Epithelial cell of esophagus (primary cell): ENCODE measurements at regions not wholly inside any gene's neighbourhood (a gene's known extent, or its start where the extent isn't known, plus 50 kb on each side); places are given as distances from the start of the nearest gene placed in this dataset.
A peak's percentile ranks its signal among the peaks of the same experiment; 100 is the strongest.

Experiments used
- DNase-seq: peaks from one replicate; pipeline ENCODE4 v3.0.0; 2010; ENCODE audit warnings: low read depth
- H3K4me3 ChIP-seq: 2 replicates; pipeline ENCODE4 v1.5.1; 2011; ENCODE audit warnings: mild to moderate bottlenecking, low read length, control low read depth
- TF ChIP-seq, protein P1 (sequence below): IDR thresholded peaks from 2 replicates; pipeline ENCODE4 v1.5.1; 2011; ENCODE audit warnings: low read depth, mild to moderate bottlenecking, low read length, control low read depth, inconsistent platforms; ENCODE audit not compliant: insufficient read depth; ENCODE audit errors: missing control alignments

DNA sequence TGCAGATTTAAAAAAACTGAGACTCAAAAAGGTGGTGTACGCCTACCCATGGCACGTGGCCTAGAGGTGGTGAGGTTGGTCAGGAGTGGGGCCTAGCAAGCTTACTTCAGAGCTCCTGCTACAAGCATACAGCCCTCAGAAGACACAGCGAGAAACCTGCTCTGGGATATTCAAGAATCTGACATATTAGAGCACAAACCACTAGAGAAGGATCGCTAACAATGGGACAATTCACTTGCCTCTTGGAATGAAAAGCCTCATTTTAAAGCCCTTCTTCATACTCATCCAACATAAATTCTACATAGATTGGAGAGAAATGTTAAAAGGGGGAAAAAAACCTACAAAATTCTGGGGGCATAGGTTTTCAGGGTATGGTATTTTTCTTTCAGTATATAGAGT lies 118.0 kb upstream of the ARHGEF3 start:
- no peak for DNase-seq
- H3K4me3 ChIP-seq, result no peak overlapping the region
- TF ChIP-seq, protein P1, sequence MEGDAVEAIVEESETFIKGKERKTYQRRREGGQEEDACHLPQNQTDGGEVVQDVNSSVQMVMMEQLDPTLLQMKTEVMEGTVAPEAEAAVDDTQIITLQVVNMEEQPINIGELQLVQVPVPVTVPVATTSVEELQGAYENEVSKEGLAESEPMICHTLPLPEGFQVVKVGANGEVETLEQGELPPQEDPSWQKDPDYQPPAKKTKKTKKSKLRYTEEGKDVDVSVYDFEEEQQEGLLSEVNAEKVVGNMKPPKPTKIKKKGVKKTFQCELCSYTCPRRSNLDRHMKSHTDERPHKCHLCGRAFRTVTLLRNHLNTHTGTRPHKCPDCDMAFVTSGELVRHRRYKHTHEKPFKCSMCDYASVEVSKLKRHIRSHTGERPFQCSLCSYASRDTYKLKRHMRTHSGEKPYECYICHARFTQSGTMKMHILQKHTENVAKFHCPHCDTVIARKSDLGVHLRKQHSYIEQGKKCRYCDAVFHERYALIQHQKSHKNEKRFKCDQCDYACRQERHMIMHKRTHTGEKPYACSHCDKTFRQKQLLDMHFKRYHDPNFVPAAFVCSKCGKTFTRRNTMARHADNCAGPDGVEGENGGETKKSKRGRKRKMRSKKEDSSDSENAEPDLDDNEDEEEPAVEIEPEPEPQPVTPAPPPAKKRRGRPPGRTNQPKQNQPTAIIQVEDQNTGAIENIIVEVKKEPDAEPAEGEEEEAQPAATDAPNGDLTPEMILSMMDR, result no peak

DNA sequence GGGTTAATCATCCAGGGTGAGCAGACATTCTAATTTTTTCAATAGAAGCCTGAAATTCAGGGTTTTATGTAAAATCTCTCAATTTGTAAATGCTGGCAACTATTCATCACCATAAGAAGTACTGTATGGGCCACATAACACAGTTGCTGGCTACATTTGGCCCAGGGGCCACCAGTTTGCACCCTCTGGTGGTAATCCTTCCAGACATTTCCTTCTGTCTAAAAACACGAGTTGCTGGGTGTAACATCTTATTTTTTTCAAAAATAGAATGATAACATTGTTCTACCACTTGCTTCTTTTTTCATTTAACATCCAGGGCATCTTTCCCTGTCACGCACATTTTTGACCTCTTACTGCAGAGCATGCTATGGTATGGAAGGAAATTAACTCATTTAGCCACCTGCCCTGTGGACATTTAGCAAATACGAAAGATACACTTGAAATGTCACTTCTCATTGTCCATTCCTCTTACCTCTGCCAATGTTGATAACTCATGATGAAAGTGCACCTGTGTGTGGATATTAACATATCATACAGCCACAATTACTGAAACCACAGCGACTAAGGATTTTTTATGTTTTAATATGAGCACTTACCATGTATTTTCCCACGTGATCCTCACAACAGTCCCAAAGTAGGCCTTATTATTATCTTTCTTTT lies 117.5 kb upstream of the ARHGEF3 start:
- TF ChIP-seq, protein P1, result no peak
- no peak overlapping the region for H3K4me3 ChIP-seq
- DNase-seq, result no peak

DNA sequence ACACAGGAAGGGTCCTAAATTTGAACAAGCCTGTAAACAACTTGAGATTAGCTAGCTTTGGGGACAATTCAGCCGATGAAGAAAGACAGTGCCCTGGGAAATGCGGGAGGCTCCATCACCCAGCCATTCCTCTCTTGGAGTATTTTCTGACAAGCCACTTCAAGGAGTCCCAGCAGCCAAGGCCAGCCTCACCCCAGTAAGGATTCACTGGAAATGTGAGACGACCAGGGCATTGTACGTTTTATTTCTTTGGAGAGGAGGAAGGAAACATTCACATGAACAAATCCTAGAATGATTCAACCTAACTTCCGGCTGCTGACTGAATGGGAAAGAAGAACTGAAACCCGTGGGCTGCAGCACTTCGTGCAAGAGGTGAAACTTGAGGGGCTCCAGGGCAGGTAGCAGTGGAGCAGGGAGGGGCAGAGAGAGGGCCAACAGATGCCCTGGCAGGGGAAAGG lies 116.4 kb upstream of the ARHGEF3 start:
- peak; percentile 3 for DNase-seq
- TF ChIP-seq, protein P1, result no peak
- H3K4me3 ChIP-seq, result no peak overlapping the region

DNA sequence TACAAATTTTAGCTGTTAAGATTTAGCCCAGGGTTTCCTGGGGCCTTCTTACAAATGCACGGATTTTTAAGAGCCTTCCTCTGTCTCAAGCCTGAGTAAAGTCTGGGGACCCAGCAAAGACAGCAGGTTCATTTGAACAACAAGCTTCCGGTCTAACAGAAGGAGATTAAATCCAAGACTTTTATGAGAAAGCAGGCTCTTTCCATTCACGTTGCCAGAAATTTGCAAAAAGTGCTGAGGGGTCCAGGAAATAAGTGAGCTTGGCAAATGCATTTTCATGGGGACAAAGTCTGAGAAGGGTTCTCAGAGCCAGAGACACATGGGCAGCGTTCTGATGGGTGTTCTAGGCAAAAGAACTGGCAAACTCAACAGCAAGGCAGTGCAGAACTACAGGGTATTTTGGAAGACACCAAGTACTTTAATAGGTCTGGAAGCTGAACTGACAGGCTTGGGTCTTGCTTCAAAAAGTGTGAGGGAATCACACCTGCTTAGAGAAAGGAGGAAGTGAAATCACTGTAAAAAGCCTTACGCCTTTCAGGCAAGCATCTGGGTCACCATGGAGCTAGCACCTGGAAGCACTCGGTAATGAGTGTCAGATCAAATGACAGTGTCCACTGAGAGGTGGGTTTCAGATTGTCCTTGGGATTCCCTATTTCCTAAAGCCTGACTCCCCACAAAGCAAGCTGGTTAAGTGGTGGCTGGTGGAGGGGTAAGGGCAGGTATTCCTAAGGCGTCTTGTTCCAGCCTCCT lies 115.8 kb upstream of the ARHGEF3 start:
- H3K4me3 ChIP-seq, result no peak overlapping the region
- DNase-seq, result no peak
- TF ChIP-seq, protein P1, result no peak

DNA sequence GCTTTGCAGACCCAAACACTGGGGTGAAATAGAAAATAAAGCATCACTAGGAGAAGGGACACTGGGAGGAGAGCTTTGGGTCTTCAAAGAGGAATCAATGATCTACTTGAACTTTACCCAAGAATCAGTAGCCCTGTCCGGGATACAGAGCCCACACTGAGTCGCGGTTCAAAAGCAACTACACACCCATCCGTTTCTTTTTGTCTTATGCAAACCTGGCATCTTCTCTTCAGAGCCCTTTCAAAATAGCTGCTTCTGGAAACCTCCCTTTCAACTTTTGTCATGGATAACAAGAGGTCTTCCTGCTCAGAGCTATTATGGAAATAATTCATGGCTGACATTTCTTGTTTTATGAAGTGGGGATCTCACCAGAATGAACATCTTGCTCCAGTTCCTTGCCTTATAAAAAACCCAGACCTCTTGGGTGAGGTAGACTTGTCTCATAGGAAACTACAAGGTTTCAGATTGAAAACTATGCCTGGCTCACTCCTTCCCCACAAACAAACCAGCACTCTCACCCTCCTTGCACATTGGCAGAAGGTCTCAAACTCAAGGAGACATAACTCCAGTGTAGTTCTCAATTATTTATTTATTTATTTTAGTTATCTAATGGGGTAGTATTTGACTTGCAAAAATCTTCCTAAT lies 115.1 kb upstream of the ARHGEF3 start:
- TF ChIP-seq, protein P1, result no peak
- no peak for DNase-seq
- no peak overlapping the region for H3K4me3 ChIP-seq

DNA sequence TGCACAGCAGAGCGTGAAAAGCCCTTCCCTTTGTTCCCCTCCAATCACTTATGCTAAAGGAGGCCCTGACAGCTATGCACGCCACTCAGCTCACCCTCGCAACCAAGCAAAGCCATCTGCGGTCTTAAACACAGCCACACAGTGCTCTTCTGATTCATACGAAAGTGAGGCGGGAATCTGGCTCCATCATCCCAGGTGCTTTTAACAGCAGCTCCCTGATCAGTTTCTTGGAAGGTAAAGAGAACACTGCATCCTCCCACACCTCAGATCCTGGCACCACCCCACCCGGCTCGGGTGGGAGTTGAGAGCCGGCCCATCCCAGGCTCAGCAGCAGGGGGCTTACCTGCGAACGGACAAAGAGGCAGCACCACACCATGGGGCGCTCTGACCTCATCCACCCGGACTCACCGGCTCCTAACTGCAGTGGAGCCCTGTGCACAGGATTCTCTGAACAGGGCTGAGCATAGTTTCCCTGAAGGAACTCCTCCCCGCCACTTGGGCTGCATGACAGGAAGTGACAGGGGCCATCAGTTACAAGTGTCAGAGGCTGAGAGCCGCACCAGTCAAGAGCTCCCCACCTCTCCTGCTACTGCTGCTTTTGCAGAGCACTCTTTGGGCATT lies 114.3 kb upstream of the ARHGEF3 start:
- TF ChIP-seq, protein P1, result no peak
- no peak overlapping the region for H3K4me3 ChIP-seq
- no peak for DNase-seq
